Muscle of back (tissue), 3 donors: ENCODE measurements at regions not wholly inside any gene's neighbourhood (a gene's known extent, or its start where the extent isn't known, plus 50 kb on each side); places are given as distances from the start of the nearest gene placed in this dataset.
A peak's percentile ranks its signal among the peaks of the same experiment; 100 is the strongest.
"Not testable (repeated sequence)": the region's sequence is repeated elsewhere in the genome, so short reads cannot be mapped to it uniquely, and the experiment has no call there.

Experiments
- DNase-seq, 3 donors: peaks; one replicate each; pipeline versions ENCODE4 v3.0.0 to v3.0.0-alpha.2; 2013

- DNase-seq: no peak
Observed at GRCh38 chr3:150357923-150358607, 50.0 kb upstream of the TSC22D2 start.

- no peak for DNase-seq
Observed at GRCh38 chr3:150357140-150357539, 51.0 kb upstream of the TSC22D2 start.

- DNase-seq: no peak
Observed at GRCh38 chr3:150355574-150355973, 52.5 kb upstream of the TSC22D2 start.

GRCh38 chr3:150352931-150353330 lies 55.2 kb upstream of the TSC22D2 start:
- no peak for DNase-seq

GRCh38 chr3:150351398-150351797 lies 56.7 kb upstream of the TSC22D2 start:
- no peak for DNase-seq

GRCh38 chr3:150349314-150350097 lies 58.6 kb upstream of the TSC22D2 start:
- peak in 1 of 3 donors; percentile 42 for DNase-seq

GRCh38 chr3:150348500-150348899 lies 59.6 kb upstream of the TSC22D2 start:
- DNase-seq: peak in 2 of 3 donors; percentile 34 to 88

- peak in 1 of 3 donors; percentile 53 for DNase-seq
Observed at GRCh38 chr3:150346981-150347863, 60.9 kb upstream of the TSC22D2 start.

- peak in 1 of 3 donors; percentile 53 for DNase-seq
Observed at GRCh38 chr3:150346266-150346665, 61.8 kb upstream of the TSC22D2 start.

- DNase-seq: peak in 2 of 3 donors; percentile 29 to 45
Observed at GRCh38 chr3:150345021-150345538, 63.0 kb upstream of the TSC22D2 start.

GRCh38 chr3:150344079-150344759 lies 63.9 kb upstream of the TSC22D2 start:
- peak in 1 of 3 donors; percentile 36 for DNase-seq

GRCh38 chr3:150342896-150343467 lies 65.1 kb upstream of the TSC22D2 start:
- no peak for DNase-seq

- DNase-seq: peak in 2 of 3 donors; percentile 43 to 52
Observed at GRCh38 chr3:150341891-150342290, 66.2 kb upstream of the TSC22D2 start.

GRCh38 chr3:150336363-150336762 lies 71.7 kb upstream of the TSC22D2 start:
- not testable (repeated sequence) for DNase-seq

GRCh38 chr3:150335631-150336030 lies 72.5 kb upstream of the TSC22D2 start:
- DNase-seq: no peak

- DNase-seq: no peak
Observed at GRCh38 chr3:150334974-150335373, 73.1 kb upstream of the TSC22D2 start.

GRCh38 chr3:150333477-150333876 lies 74.6 kb upstream of the TSC22D2 start:
- DNase-seq: no peak

- DNase-seq: no peak
Observed at GRCh38 chr3:150331978-150332568, 76.0 kb upstream of the TSC22D2 start.

- no peak for DNase-seq
Observed at GRCh38 chr3:150330872-150331271, 77.2 kb upstream of the TSC22D2 start.

- DNase-seq: no peak
Observed at GRCh38 chr3:150330174-150330573, 77.9 kb upstream of the TSC22D2 start.

- no peak for DNase-seq
Observed at GRCh38 chr3:150329408-150329807, 78.7 kb upstream of the TSC22D2 start.
